ENCODE measurements at regions not wholly inside any gene's neighbourhood (a gene's known extent, or its start where the extent isn't known, plus 50 kb on each side); places are given as distances from the start of the nearest gene placed in this dataset.
"Not testable (repeated sequence)": the region's sequence is repeated elsewhere in the genome, so short reads cannot be mapped to it uniquely, and the experiment has no call there.

DNA sequence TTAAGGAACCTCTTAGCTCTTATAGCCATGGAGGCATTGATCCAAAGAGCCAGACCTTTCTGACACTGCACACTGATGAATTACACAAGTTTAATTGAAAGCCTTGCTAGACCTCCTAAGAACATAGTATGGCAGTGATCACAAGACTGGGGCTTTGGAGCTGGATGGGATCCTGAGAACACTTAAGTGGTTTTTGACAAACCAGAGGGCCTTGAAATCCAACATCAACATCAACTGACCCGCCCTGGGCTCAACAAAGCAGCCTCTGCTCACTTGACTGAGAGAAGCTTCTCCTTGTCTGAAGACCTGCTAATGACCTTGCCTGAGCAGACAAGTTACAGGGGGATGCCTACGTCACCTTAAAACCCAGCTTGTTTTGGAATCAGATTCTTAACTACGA lies 257.6 kb downstream of the KLF13 start:
- no peak for DNase-seq (ENCODE audit: low read depth in 2 of 2, low spot score in 1 of 2)

DNA sequence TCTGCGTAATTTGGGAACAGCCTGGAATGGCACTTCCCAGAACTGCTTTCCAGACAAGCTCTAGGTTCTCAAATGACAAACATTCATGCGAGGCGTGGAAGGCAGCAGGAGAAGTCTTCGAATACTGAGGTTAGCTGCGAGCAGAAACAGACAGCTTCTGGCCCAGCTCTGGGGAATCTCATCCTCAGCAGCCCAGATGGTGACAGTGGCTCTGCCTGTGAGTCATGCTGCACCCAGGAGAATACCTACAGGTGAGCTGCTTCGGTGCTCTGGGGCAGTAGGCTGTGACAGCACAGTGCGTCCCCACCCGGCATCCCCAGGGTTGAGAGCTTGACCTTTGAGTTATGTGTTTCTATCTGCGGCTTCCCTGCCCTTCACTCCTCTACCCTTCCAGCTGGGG lies 258.6 kb downstream of the KLF13 start:
- no peak for DNase-seq (ENCODE audit: low read depth in 2 of 2, low spot score in 1 of 2)

- DNase-seq (ENCODE audit: low read depth in 2 of 2, low spot score in 1 of 2), result no peak
Observed at GRCh38 chr15:31586841-31587240, 260.2 kb downstream of the KLF13 start.

GRCh38 chr15:31587583-31587982 lies 260.9 kb downstream of the KLF13 start:
- no peak for DNase-seq (ENCODE audit: low read depth in 2 of 2, low spot score in 1 of 2)

- DNase-seq (ENCODE audit: low read depth in 2 of 2, low spot score in 1 of 2), result no peak
Observed at GRCh38 chr15:31590609-31591008, 264.0 kb downstream of the KLF13 start.

DNA sequence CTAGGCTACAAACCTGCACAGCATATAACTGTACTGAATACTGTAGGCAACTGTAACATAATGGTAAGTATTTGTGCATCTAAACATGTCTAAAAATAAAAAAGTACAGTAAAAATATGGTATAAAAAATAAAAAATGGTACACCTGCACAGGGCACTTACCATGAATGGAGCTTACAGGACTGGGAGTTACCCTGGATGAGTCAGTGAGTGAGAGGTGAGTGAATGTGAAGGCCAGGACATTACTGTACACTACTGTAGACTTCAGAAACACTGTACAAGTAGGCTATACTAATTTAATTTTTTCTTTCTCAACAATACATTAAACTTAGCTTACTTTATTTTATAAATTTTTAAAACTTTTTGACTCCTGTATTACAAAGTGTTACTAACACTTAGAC lies 265.3 kb downstream of the KLF13 start:
- DNase-seq (ENCODE audit: low read depth in 2 of 2, low spot score in 1 of 2), result no peak

DNA sequence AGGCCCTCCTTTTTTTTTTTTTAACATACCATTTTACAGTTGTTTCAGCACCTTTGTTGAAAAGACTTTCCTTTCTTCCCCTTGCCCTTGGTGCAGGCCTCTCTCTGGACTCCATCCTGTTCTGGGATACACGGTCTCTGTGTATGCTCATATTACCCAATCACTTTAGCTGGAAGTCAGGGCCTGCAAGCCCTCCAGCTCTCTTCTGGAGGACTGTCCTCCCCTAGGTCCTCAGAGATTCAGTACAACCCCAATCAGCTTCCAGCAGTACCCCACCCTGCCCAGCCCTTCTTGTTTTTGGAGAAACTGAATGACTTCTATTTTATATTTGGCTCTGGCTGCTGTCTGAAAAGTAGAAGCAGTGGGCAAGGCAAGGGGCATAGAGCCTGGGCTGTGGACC lies 270.8 kb downstream of the KLF13 start:
- DNase-seq (ENCODE audit: low read depth in 2 of 2, low spot score in 1 of 2), result no peak

DNA sequence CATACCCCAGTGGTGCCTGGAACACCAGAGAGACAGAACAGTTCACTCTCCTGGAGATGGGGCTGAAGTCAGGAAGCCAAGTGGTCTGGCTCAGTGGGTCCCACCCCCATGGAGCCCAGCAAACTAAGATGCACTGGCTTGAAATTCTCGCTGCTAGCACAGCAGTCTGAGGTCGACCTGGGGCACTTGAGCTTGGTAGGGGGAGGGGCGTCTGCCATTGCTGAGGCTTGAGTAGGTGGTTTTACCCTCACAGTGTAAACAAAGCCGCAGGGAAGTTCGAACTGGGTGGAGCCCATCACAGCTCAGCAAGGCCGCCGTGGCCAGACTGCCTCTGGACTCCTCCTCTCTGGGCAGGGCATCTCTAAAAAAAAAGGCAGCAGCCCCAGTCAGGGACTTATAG lies 272.0 kb downstream of the KLF13 start:
- no peak for DNase-seq (ENCODE audit: low read depth in 2 of 2, low spot score in 1 of 2)

DNA sequence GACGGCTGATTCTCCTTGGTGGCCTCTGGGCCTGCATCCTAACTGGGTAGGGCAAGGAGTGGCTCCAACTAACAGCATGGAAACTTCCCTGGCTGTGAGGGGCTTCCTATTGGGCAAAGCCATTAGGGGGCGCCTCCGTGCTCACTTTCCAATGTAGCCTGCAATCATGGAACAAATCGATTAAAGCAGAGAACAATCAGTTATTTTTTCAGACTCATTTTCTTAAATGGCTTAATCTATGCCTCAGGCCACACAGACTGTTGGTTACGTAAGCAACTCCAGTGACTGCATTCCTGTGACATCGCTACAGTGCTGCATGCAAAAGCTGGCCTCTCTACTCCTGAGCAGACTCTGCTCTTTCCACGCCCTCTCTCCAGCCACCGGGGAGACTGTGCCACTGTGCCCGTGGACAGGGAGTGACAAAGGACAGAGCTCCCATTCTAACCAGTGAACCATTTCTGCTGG lies 278.9 kb downstream of the KLF13 start:
- DNase-seq (ENCODE audit: low read depth in 2 of 2, low spot score in 1 of 2), result no peak

GRCh38 chr15:31606194-31606669 lies 279.6 kb downstream of the KLF13 start:
- no peak for DNase-seq (ENCODE audit: low read depth in 2 of 2, low spot score in 1 of 2)

- DNase-seq (ENCODE audit: low read depth in 2 of 2, low spot score in 1 of 2), result no peak
Observed at GRCh38 chr15:31606931-31607497, 280.4 kb downstream of the KLF13 start.

DNA sequence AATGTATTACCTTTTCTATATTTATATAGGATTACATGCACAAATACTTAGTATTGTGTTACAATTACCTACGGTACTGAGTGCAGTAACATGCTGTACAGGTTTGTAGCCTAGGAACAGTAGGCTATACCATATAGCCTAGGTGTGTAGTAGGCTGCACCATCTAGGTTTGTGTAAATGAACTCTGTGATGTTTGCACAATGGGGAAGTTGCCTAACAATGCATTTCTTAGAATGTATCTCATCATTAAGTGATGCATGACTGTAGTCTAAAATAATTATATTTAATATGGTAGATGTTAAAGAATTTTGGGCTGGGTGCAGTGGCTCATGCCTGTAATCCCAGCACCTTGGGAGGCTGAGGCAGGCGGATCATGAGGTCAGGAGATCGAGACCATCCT lies 281.0 kb downstream of the KLF13 start:
- DNase-seq (ENCODE audit: low read depth in 2 of 2, low spot score in 1 of 2), result no peak

DNA sequence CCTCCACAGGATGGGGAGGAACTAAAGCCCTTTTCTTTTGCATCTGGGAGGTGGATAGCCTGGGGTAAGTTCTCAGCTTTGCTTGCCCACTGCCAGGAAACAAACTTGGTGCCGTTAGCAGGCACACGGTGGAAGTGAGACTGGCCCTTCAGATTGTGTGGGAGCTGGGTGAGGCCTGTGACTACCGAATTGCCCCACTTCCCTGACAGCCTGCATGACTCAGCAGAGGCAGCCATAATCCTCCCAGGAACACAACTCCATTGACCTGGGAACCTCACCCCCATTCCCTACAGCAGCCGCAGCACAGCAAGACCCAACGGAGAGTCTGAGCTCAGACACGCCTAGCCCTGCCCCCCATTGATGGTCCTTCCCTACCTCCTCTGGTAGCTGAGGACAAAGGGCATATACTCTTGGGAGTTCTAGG lies 282.6 kb downstream of the KLF13 start:
- DNase-seq (ENCODE audit: low read depth in 2 of 2, low spot score in 1 of 2), result no peak

- DNase-seq (ENCODE audit: low read depth in 2 of 2, low spot score in 1 of 2), result no peak
Observed at GRCh38 chr15:31609906-31610305, 283.3 kb downstream of the KLF13 start.

DNA sequence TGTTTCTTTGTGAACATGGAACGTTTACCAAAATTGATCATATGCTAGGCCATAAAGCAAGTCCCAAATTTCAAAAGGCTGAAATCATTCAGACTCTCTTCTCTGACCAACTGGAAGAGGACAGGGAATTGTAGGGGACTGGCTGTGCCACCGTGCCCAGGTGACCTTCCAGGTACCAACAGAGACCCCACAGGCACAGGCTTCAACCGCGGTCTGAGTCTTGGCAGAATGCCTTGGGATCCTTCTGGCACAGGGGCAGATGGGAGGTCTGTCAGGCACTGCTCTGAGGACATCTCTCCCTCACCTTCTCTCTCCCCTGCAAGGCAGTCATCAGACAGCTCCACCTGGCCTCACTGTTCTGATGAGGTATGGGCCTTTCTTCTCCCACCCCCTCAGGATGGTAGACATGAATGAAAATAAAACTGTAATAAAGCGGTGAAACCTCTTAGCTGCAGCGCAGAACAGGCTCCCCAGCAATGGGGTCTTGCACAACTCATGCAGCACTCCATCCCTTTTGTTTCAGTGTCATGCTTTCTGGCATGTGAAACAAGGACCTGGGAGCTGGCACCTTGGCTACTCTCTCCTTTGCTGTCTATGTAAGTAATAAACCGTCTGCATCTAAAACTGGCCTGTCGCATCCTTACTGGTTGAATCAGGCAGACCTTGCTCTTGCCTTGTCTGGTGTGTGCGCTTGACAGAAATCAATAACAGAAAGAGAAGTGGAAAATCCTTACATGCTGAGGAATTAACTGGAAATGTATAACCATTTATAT lies 289.2 kb downstream of the KLF13 start:
- DNase-seq (ENCODE audit: low read depth in 2 of 2, low spot score in 1 of 2), result no peak

DNA sequence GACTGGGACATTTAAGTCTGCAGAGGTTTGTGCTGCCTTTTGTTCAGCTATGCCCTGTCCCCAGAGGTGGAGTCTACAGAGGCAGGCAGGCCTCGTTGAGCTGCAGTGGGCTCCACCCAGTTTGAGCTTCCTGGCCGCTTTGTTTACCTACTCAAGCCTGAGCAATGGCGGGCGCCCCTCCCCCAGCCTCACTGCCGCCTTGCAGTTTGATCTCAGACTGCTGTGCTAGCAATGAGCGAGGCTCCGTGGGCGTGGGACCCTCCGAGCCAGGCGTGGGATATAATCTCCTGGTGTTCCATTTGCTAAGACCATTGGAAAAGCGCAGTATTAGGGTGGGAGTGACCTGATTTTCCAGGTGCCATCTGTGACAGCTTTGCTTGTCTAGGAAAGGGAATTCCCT lies 296.7 kb downstream of the KLF13 start:
- not testable (repeated sequence) for DNase-seq (ENCODE audit: low read depth in 2 of 2, low spot score in 1 of 2)

DNA sequence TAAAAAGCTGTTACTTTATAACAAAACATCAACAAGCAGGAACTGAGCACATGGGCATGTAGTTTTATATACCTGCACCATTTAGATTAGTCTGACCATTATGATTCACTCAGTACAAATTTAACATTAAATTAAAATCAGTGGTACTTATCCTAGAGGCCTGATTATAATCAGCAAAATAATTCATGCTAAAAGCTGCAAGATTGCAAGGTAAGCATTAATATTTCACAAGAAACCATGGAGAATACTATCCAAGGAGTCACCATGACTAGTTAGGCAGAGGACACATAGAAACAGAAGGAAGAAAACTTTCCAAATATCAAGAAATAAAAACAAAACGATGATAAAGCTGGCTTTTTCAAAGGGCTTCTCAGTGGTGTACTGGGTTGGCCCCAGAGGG lies 297.5 kb downstream of the KLF13 start:
- DNase-seq (ENCODE audit: low read depth in 2 of 2, low spot score in 1 of 2), result not testable (repeated sequence)

- DNase-seq (ENCODE audit: low read depth in 2 of 2, low spot score in 1 of 2), result not testable (repeated sequence)
Observed at GRCh38 chr15:31635715-31636114, 309.1 kb downstream of the KLF13 start.

- not testable (repeated sequence) for DNase-seq (ENCODE audit: low read depth in 2 of 2, low spot score in 1 of 2)
Observed at GRCh38 chr15:31636911-31637310, 310.3 kb downstream of the KLF13 start.

DNA sequence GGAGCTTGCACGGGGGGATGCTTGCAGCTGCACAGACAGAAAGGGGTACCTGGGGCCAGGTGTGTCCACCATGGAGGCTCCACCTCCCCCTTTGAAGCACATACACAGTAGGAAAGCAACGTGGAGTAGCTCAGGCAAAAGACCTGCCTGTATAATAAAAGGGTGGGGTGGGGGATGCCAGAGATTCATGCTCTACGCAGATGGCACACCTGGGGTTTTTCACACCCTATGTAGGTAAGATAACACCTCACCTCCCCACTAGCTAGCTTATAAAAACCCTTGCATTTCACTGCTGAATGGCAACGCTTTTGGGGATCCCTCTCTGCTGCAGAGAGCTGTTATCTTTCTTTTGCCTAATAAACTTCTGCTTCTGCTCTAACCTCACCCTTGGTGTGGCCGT lies 317.3 kb downstream of the KLF13 start:
- DNase-seq (ENCODE audit: low read depth in 2 of 2, low spot score in 1 of 2), result not testable (repeated sequence)

DNA sequence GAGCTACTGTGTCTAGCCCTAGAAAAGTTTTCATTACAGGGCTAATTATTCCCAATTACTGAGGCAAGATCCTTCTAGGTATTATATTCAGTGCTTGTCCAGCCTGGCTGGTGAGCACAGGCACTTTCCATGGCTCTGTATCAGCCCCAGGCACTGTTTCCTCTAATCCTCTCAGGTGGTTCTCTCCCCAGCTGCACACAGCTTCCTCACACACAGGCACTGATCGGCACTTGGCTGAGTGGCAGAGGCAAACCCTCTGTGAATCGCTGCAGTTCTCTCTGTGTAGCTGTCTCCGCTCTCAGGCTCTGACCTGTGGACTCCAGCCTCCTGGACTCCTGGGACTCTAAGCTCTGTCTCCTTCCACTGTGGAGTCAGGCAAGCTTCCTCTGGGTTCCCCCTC lies 318.1 kb downstream of the KLF13 start:
- DNase-seq (ENCODE audit: low read depth in 2 of 2, low spot score in 1 of 2), result not testable (repeated sequence)

DNA sequence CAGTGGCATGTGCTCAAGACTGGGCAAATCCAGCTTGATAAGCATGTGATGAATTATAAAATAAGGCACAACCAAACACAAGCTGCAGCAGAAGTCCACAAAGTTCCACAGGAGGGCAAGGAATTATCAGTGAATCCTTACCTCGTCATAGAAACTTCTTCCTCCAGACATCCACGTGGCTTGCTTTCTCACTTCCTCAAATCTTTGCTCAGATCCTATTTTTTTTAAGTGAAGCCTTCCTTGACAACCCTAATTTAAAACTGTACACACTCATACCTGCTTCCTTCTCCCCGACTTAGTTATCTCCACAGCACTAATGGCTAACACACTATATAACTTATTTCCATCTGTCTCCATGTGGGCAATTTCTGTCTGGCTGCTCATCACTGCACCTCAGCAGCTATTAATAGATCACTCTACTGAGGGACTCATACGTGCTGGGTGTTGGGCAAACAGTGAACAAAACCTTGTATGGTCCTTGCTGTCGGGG lies 320.7 kb downstream of the KLF13 start:
- not testable (repeated sequence) for DNase-seq (ENCODE audit: low read depth in 2 of 2, low spot score in 1 of 2)
